DOHH2 (cell line): ENCODE measurements at regions not wholly inside any gene's neighbourhood (a gene's known extent, or its start where the extent isn't known, plus 50 kb on each side); places are given as distances from the start of the nearest gene placed in this dataset.

Source experiments
- CTCF ChIP-seq: fragments of 200-600 bp; sonication (generic); IDR thresholded peaks from one replicate; pipeline ENCODE4 v1.5.1; 2014; ENCODE audit warnings: antibody characterized with exemption, mild to moderate bottlenecking, low read depth, low read length; ENCODE audit not compliant: poor library complexity, severe bottlenecking
- EZH2phosphoT487 ChIP-seq: fragments of 200-600 bp; sonication (generic); IDR thresholded peaks from 2 replicates; pipeline ENCODE4 v1.6.1; 2017; ENCODE audit warnings: borderline replicate concordance, mild to moderate bottlenecking, antibody characterized with exemption, low read length, moderate library complexity, mixed read lengths

GRCh38 chr5:116370886-116371285, 203.7 kb downstream of the SEMA6A start:
- no peak for TF ChIP-seq CTCF
- no peak for TF ChIP-seq EZH2phosphoT487
